Loucy (cell line): ENCODE measurements at regions not wholly inside any gene's neighbourhood (a gene's known extent, or its start where the extent isn't known, plus 50 kb on each side); places are given as distances from the start of the nearest gene placed in this dataset.

Source experiments
- H2AFZ ChIP-seq: fragments of 200-600 bp; sonication (generic); 2 replicates; pipeline ENCODE4 v1.6.0; 2016; ENCODE audit warnings: antibody characterized with exemption, mild to moderate bottlenecking, low read length, moderate library complexity
- H3F3A ChIP-seq: fragments of 200-600 bp; 2 replicates; pipeline ENCODE4 v1.6.0; 2016; ENCODE audit warnings: antibody characterized with exemption, low read depth, mild to moderate bottlenecking
- H3K27me3 ChIP-seq: fragments of 200-600 bp; sonication (generic); 2 replicates; pipeline ENCODE4 v1.6.1; 2014; ENCODE audit warnings: low read length, mild to moderate bottlenecking; ENCODE audit not compliant: insufficient read depth, poor library complexity, severe bottlenecking
- H3K36me3 ChIP-seq: fragments of 200-600 bp; sonication (generic); 2 replicates; pipeline ENCODE4 v1.6.1; 2016; ENCODE audit warnings: low read length; ENCODE audit not compliant: insufficient read depth
- H3K4me1 ChIP-seq: fragments of 200-600 bp; sonication (generic); 2 replicates; pipeline ENCODE4 v1.5.1; 2014; ENCODE audit warnings: low read length, mild to moderate bottlenecking; ENCODE audit not compliant: insufficient read depth, poor library complexity, severe bottlenecking
- H3K4me2 ChIP-seq: fragments of 200-600 bp; sonication (generic); 2 replicates; pipeline ENCODE4 v1.6.0; 2014; ENCODE audit warnings: antibody characterized with exemption, low read length, low read depth, mild to moderate bottlenecking; ENCODE audit not compliant: poor library complexity, severe bottlenecking
- H3K4me3 ChIP-seq: fragments of 200-600 bp; sonication (generic); 2 replicates; pipeline ENCODE4 v1.5.1; 2014; ENCODE audit warnings: low read length, mild to moderate bottlenecking, mixed read lengths; ENCODE audit not compliant: poor library complexity, severe bottlenecking
- H3K79me2 ChIP-seq: fragments of 200-600 bp; sonication (generic); 2 replicates; pipeline ENCODE4 v1.6.1; 2014; ENCODE audit warnings: low read length; ENCODE audit not compliant: insufficient read depth
- H3K9ac ChIP-seq: fragments of 200-600 bp; sonication (generic); 2 replicates; pipeline ENCODE4 v1.6.0; 2014; ENCODE audit warnings: mild to moderate bottlenecking, low read depth, low read length, moderate library complexity; ENCODE audit not compliant: poor library complexity, severe bottlenecking
- H3K9me2 ChIP-seq: fragments of 200-600 bp; sonication (generic); replicated peaks from 2 replicates; pipeline ENCODE4 v1.6.1; 2016; ENCODE audit warnings: low read depth, low read length, mixed read lengths
- H3K9me3 ChIP-seq: fragments of 200-600 bp; sonication (generic); 2 replicates; pipeline ENCODE4 v1.6.1; 2014; ENCODE audit warnings: mild to moderate bottlenecking, antibody characterized with exemption, low read length, low read depth; ENCODE audit not compliant: insufficient read depth
- H4K20me1 ChIP-seq: fragments of 200-600 bp; sonication (generic); 2 replicates; pipeline ENCODE4 v1.6.0; 2014; ENCODE audit warnings: antibody characterized with exemption, low read length, mild to moderate bottlenecking; ENCODE audit not compliant: insufficient read depth, poor library complexity, severe bottlenecking
- CTCF ChIP-seq: fragments of 200-600 bp; sonication (generic); conservative IDR thresholded peaks from 2 replicates; pipeline ENCODE4 v1.5.1; 2014; ENCODE audit warnings: mild to moderate bottlenecking, antibody characterized with exemption, low read length
- EZH2phosphoT487 ChIP-seq: fragments of 200-600 bp; IDR thresholded peaks from 2 replicates; pipeline ENCODE4 v1.6.1; 2018; ENCODE audit warnings: antibody characterized with exemption, mild to moderate bottlenecking, moderate library complexity, borderline replicate concordance

DNA sequence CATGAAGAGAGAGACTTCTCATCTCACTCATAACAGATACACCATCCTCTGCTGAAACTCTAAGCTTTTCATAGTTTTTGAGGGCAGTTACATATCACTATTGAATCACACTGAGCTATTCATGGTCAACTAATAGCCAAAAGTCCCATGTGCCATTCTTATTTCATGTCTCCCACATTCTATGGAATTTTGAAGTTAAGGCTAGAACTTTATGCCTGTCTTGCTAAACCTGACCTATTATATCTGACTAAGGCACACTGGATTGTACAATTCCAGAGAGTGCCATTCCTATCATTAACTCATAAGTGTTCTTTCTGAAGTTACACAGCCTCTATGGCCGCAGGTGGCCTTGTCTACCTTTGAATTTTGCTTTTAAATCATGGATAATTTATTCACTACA lies 254.3 kb downstream of the PTPRC start:
- no peak overlapping the region for H3K4me3 ChIP-seq
- H4K20me1 ChIP-seq: peaks cover 100% of the 10 kb centered on the region
- H3K9me3 ChIP-seq: no peaks in the 10 kb centered on the region
- no peak overlapping the region for H2AFZ ChIP-seq
- H3K79me2 ChIP-seq: peaks cover 99% of the 10 kb centered on the region
- H3F3A ChIP-seq: peaks cover 15% of the 10 kb centered on the region
- no peak overlapping the region for H3K9ac ChIP-seq
- peaks cover 19% of the 10 kb centered on the region for H3K4me1 ChIP-seq
- no peak for TF ChIP-seq CTCF
- no peak for TF ChIP-seq EZH2phosphoT487
- peaks cover 95% of the 10 kb centered on the region for H3K36me3 ChIP-seq
- no peak overlapping the region for H3K4me2 ChIP-seq
- H3K9me2 ChIP-seq: no peaks in the 10 kb centered on the region
- no peaks in the 10 kb centered on the region for H3K27me3 ChIP-seq

GRCh38 chr1:198893763-198894444 lies 255.1 kb downstream of the PTPRC start:
- Histone ChIP-seq H3K9me3 (no peaks in the 10 kb centered on the region), H2AFZ (no peak overlapping the region), H3K27me3 (no peaks in the 10 kb centered on the region), H3K4me1 (peaks cover 19% of the 10 kb centered on the region), H3F3A (peaks cover 15% of the 10 kb centered on the region), H3K36me3 (peaks cover 95% of the 10 kb centered on the region), H3K9ac (no peak overlapping the region), H4K20me1 (peaks cover 100% of the 10 kb centered on the region), H3K4me2 (no peak overlapping the region), H3K9me2 (no peaks in the 10 kb centered on the region), H3K79me2 (peaks cover 99% of the 10 kb centered on the region), H3K4me3 (no peak overlapping the region)
- TF ChIP-seq EZH2phosphoT487: no peak
- TF ChIP-seq CTCF: no peak

GRCh38 chr1:198901266-198901665 lies 262.4 kb downstream of the PTPRC start:
- H3K9me2 ChIP-seq: no peaks in the 10 kb centered on the region
- H2AFZ ChIP-seq: no peak overlapping the region
- no peak for TF ChIP-seq EZH2phosphoT487
- no peak for TF ChIP-seq CTCF
- H3K27me3 ChIP-seq: no peaks in the 10 kb centered on the region
- peaks cover 99% of the 10 kb centered on the region for H3K79me2 ChIP-seq
- no peak overlapping the region for H3K4me3 ChIP-seq
- H3K9ac ChIP-seq: no peak overlapping the region
- peaks cover 100% of the 10 kb centered on the region for H4K20me1 ChIP-seq
- no peak overlapping the region for H3K4me2 ChIP-seq
- H3K36me3 ChIP-seq: peaks cover 96% of the 10 kb centered on the region
- H3F3A ChIP-seq: peaks cover 22% of the 10 kb centered on the region
- peaks cover 42% of the 10 kb centered on the region for H3K4me1 ChIP-seq
- no peaks in the 10 kb centered on the region for H3K9me3 ChIP-seq
